SIG-M5 treated with dmso at 0.1 percent for 504 hours (cell line): ENCODE measurements at regions not wholly inside any gene's neighbourhood (a gene's known extent, or its start where the extent isn't known, plus 50 kb on each side); places are given as distances from the start of the nearest gene placed in this dataset.

Experiments used
- DNase-seq: peaks from one replicate; lab custom pipeline; 2025; ENCODE audit not compliant: unreplicated experiment; lab: John Stamatoyannopoulos, UW

GRCh38 chr11:112581747-112582146 lies 321.1 kb upstream of the PLET1 start:
- no peak for DNase-seq

GRCh38 chr11:112582366-112582765 lies 321.7 kb upstream of the PLET1 start:
- no peak for DNase-seq

GRCh38 chr11:112583261-112583893 lies 322.7 kb upstream of the PLET1 start:
- no peak for DNase-seq

GRCh38 chr11:112584672-112585071 lies 324.0 kb upstream of the PLET1 start:
- DNase-seq = no peak

GRCh38 chr11:112587664-112588063 lies 327.0 kb upstream of the PLET1 start:
- no peak for DNase-seq

GRCh38 chr11:112588252-112588694 lies 327.6 kb upstream of the PLET1 start:
- peak; percentile 70 for DNase-seq

- no peak for DNase-seq
Measured at GRCh38 chr11:112589155-112589554, 328.5 kb upstream of the PLET1 start.

- DNase-seq = no peak
Measured at GRCh38 chr11:112590764-112591163, 330.1 kb upstream of the PLET1 start.

GRCh38 chr11:112593440-112593839 lies 332.8 kb upstream of the PLET1 start:
- no peak for DNase-seq

GRCh38 chr11:112596324-112596723 lies 335.7 kb upstream of the PLET1 start:
- no peak for DNase-seq

- no peak for DNase-seq
Measured at GRCh38 chr11:112597286-112597790, 336.7 kb upstream of the PLET1 start.

- no peak for DNase-seq
Measured at GRCh38 chr11:112599265-112599664, 338.6 kb upstream of the PLET1 start.

GRCh38 chr11:112599856-112600533 lies 339.3 kb upstream of the PLET1 start:
- no peak for DNase-seq

GRCh38 chr11:112605093-112605666 lies 344.5 kb upstream of the PLET1 start:
- DNase-seq = no peak

GRCh38 chr11:112606656-112607055 lies 346.0 kb upstream of the PLET1 start:
- DNase-seq = no peak

- no peak for DNase-seq
Measured at GRCh38 chr11:112608509-112608908, 347.8 kb upstream of the PLET1 start.

- no peak for DNase-seq
Measured at GRCh38 chr11:112610494-112610893, 349.8 kb upstream of the PLET1 start.

- DNase-seq = no peak
Measured at GRCh38 chr11:112610996-112611750, 350.0 kb upstream of the NCAM1 start.

GRCh38 chr11:112611771-112612170 lies 349.4 kb upstream of the NCAM1 start:
- no peak for DNase-seq

- no peak for DNase-seq
Measured at GRCh38 chr11:112612250-112612849, 348.9 kb upstream of the NCAM1 start.
